SK-N-MC (cell line): ENCODE measurements at regions not wholly inside any gene's neighbourhood (a gene's known extent, or its start where the extent isn't known, plus 50 kb on each side); places are given as distances from the start of the nearest gene placed in this dataset.

Source experiments
- DNase-seq: peaks from one replicate; pipeline ENCODE4 v3.0.0-alpha.2; 2011; ENCODE audit warnings: low read depth, low spot score
- H3K27ac ChIP-seq: fragments of 200-600 bp; sonication (generic); 2 replicates; pipeline ENCODE4 v1.5.1; 2016; ENCODE audit warnings: mixed run types
- H3K36me3 ChIP-seq: fragments of 200-600 bp; sonication (generic); 2 replicates; pipeline ENCODE4 v1.6.1; 2017; ENCODE audit warnings: antibody characterized with exemption, low read length, mixed read lengths; ENCODE audit not compliant: insufficient read depth
- H3K4me3 ChIP-seq: fragments of 200-600 bp; sonication (generic); 2 replicates; pipeline ENCODE4 v1.5.1; 2016
- H3K9ac ChIP-seq: fragments of 200-600 bp; sonication (generic); 2 replicates; pipeline ENCODE4 v1.8.0; 2017; ENCODE audit warnings: mixed run types, mixed read lengths; ENCODE audit not compliant: insufficient read length
- H3K9me3 ChIP-seq: fragments of 200-600 bp; sonication (generic); 2 replicates; pipeline ENCODE4 v1.6.1; 2017; ENCODE audit warnings: low read depth, mild to moderate bottlenecking, antibody characterized with exemption, low read length, moderate library complexity, mixed read lengths
- EZH2 ChIP-seq: fragments of 200-600 bp; sonication (generic); IDR thresholded peaks from one replicate; pipeline ENCODE4 v1.6.1; 2017; ENCODE audit warnings: antibody characterized with exemption
- FOXP2 ChIP-seq: optimal IDR thresholded peaks from 2 replicates; pipeline ENCODE3; 2011; ENCODE audit warnings: mild to moderate bottlenecking, moderate library complexity; ENCODE audit not compliant: insufficient read depth; ENCODE audit errors: extremely low read length, control extremely low read depth
- POLR2AphosphoS5 ChIP-seq: IDR thresholded peaks from 2 replicates; pipeline ENCODE4 v1.6.1; 2012; ENCODE audit warnings: mild to moderate bottlenecking, low read depth, low read length, borderline replicate concordance

DNA sequence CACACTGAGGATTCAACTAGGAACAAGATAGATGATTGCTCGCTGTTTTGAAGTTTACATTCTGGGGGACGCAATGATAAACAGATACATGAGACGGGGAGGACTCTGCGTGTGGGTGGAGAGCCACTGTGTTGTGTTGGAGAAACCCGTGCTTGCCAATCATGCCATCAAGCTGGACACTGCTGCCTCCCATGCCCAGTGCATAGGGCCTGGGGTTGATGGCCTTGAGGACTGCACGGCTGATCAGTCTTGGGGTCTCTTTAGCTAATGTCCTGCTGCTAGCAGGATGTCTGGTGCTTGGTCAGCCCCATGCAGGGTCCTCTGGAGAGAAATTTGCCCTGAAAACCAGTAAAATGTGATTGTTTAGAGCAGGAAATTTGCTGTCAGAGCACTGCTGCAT is 221.2 kb upstream of the B3GAT1 start:
- H3K4me3 ChIP-seq, result no peak overlapping the region
- no peaks in the 10 kb centered on the region for H3K9me3 ChIP-seq
- H3K27ac ChIP-seq, result no peak overlapping the region
- no peaks in the 10 kb centered on the region for H3K36me3 ChIP-seq
- no peak for DNase-seq
- H3K9ac ChIP-seq, result no peak overlapping the region
- TF ChIP-seq FOXP2 (no peak), EZH2 (no peak), POLR2AphosphoS5 (no peak)

GRCh38 chr11:134632347-134633119 is 220.5 kb upstream of the B3GAT1 start:
- H3K36me3 ChIP-seq, result no peaks in the 10 kb centered on the region
- H3K9me3 ChIP-seq, result no peaks in the 10 kb centered on the region
- H3K9ac ChIP-seq, result no peak overlapping the region
- H3K27ac ChIP-seq, result no peak overlapping the region
- no peak overlapping the region for H3K4me3 ChIP-seq
- no peak for DNase-seq
- TF ChIP-seq POLR2AphosphoS5, result no peak
- no peak for TF ChIP-seq FOXP2

DNA sequence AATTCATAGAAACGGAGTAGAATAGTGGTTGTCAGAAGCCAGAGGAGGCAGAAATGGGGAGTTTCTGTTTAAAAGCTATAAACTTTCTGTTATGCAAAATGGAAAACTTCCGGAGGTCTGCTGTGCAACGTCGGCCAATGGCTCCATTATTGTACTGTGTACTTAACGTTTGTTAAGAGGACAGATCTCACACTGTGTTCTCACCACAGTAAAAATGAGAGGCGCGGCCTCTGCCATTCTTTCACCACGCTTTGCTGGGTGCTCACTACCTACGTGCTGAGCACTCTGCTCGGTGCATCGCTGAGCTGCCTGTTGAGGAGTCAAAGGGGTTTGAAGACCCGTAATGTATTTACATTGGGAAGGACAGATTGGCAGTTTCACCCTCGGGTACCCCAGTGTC is 218.8 kb upstream of the B3GAT1 start:
- no peaks in the 10 kb centered on the region for H3K36me3 ChIP-seq
- no peak overlapping the region for H3K27ac ChIP-seq
- DNase-seq, result no peak
- H3K4me3 ChIP-seq, result no peak overlapping the region
- TF ChIP-seq EZH2 (no peak), POLR2AphosphoS5 (no peak), FOXP2 (no peak)
- no peak overlapping the region for H3K9ac ChIP-seq
- no peaks in the 10 kb centered on the region for H3K9me3 ChIP-seq

- no peak overlapping the region for H3K27ac ChIP-seq
- DNase-seq, result no peak
- no peak for TF ChIP-seq FOXP2
- TF ChIP-seq POLR2AphosphoS5, result no peak
- no peak for TF ChIP-seq EZH2
- H3K4me3 ChIP-seq, result no peak overlapping the region
- no peak overlapping the region for H3K9ac ChIP-seq
- H3K36me3 ChIP-seq, result no peaks in the 10 kb centered on the region
- no peaks in the 10 kb centered on the region for H3K9me3 ChIP-seq
These were observed 216.4 kb upstream of the B3GAT1 start for GRCh38 chr11:134628426-134628825.

DNA sequence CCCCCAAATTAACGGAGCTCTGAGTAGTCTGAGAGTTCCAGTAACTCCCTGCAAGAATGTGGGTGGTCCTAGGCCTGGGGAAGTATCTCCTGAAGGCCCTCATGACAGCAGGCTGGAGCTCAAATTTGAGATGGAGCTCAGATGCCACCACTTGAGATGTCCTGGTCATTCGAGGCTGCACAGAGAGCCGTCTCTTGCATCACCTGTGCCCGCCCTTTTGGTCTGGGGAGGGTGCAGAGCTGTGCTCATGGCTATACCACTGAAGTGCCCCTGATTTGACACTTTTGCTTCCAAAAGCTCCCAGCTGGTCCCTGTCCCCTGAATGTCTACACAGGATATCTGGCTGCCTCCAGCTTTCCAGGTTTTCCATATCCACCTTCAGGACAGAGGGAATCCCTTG is 214.0 kb upstream of the B3GAT1 start:
- Histone ChIP-seq H3K36me3 (no peaks in the 10 kb centered on the region), H3K9me3 (no peaks in the 10 kb centered on the region), H3K4me3 (no peak overlapping the region), H3K9ac (no peak overlapping the region), H3K27ac (no peak overlapping the region)
- TF ChIP-seq POLR2AphosphoS5, result no peak
- no peak for TF ChIP-seq FOXP2
- no peak for TF ChIP-seq EZH2
- DNase-seq, result no peak

- Histone ChIP-seq H3K9ac (no peak overlapping the region), H3K4me3 (no peak overlapping the region), H3K36me3 (no peaks in the 10 kb centered on the region), H3K27ac (no peak overlapping the region), H3K9me3 (no peaks in the 10 kb centered on the region)
- TF ChIP-seq EZH2 (no peak), POLR2AphosphoS5 (no peak), FOXP2 (no peak)
- no peak for DNase-seq
These were observed 213.6 kb upstream of the B3GAT1 start for GRCh38 chr11:134625631-134626030.

DNA sequence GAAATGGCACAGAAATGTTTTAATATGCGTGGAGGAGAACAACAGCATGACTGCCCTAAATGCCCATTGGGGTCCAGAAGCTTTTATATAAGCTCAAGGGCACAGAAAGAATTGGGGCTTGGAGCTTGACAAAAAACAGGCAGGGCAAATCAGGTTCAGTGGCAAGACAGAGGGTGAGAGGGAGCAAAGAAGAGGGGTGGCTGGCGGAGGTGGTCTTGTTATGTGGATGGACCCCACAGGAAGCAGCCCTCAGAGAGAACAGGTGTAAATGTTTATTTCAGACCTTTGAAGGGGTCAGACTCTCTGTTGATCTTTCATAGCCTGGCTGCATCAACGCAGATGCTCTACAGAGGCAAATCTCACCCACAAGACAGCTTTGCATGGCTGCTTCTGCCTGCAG is 213.1 kb upstream of the B3GAT1 start:
- TF ChIP-seq FOXP2 (no peak), EZH2 (no peak), POLR2AphosphoS5 (no peak)
- Histone ChIP-seq H3K4me3 (no peak overlapping the region), H3K27ac (no peak overlapping the region), H3K36me3 (no peaks in the 10 kb centered on the region), H3K9ac (no peak overlapping the region), H3K9me3 (no peaks in the 10 kb centered on the region)
- DNase-seq, result no peak

DNA sequence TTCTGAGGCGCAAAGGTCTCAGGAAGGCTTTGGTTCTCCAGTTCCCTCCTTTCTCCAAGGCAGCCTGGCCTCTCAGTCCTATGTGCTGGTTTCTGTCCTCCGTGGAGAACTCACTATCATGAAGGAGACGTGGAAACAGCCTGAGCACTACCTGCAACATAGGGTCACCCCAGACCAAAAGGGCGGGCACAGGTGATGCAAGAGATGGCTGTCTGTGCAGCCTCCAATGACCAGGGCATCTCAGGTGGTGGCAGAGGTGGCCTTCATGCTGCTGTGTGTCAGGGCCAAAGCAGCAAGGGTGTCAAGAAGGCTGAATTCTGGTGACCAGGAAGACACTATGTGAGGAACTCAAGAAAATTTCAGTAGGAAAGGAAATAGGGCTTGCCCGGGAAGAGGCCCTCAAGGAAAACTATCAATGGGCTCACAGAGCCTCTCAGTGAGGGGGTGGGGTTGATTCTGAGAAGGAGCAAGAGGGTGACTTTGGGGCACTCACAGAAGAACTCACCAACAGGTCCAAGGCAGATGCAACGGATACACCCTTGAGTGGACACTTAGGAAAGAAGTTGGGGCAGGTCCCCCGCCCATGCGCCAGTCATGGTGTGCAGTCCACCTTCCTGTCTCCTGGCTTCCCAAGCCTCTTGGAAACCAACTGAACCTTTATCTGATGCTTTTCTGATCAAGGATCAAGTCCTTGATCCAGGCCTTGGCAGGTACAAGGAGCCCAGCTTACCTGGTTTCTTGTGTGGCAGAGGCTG is 212.3 kb upstream of the B3GAT1 start:
- Histone ChIP-seq H3K9me3 (no peaks in the 10 kb centered on the region), H3K4me3 (no peak overlapping the region), H3K36me3 (no peaks in the 10 kb centered on the region), H3K9ac (no peak overlapping the region), H3K27ac (no peak overlapping the region)
- no peak for DNase-seq
- TF ChIP-seq FOXP2 (no peak), EZH2 (no peak), POLR2AphosphoS5 (no peak)

- Histone ChIP-seq H3K4me3 (no peak overlapping the region), H3K9me3 (no peaks in the 10 kb centered on the region), H3K27ac (no peak overlapping the region), H3K36me3 (no peaks in the 10 kb centered on the region), H3K9ac (no peak overlapping the region)
- DNase-seq, result no peak
- no peak for TF ChIP-seq FOXP2
- no peak for TF ChIP-seq EZH2
- no peak for TF ChIP-seq POLR2AphosphoS5
These were observed 211.7 kb upstream of the B3GAT1 start for GRCh38 chr11:134623711-134624110.
